ENCODE measurements at regions not wholly inside any gene's neighbourhood (a gene's known extent, or its start where the extent isn't known, plus 50 kb on each side); places are given as distances from the start of the nearest gene placed in this dataset.

DNA sequence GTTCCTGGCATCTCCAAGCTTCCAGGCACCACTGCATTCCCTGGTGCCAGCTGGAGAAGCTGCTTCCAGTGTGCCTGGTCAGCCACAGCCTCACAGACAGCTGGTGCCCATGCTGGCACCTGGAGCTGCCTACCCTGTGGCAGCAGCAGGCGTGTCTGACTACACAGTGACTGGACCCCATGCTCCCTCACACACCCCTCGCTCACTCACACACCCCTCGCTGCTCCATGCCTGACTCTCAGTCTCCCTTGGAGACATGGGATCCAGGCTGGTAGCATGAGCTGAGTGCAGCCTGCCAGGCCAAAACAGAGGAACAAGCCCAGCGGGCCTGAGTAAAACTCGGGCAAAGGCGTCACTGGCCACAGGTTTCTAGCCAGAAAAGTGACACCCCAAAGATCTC, 59.1 kb upstream of the SMIM36 start (continued):
- TF ChIP-seq, protein P1, sequence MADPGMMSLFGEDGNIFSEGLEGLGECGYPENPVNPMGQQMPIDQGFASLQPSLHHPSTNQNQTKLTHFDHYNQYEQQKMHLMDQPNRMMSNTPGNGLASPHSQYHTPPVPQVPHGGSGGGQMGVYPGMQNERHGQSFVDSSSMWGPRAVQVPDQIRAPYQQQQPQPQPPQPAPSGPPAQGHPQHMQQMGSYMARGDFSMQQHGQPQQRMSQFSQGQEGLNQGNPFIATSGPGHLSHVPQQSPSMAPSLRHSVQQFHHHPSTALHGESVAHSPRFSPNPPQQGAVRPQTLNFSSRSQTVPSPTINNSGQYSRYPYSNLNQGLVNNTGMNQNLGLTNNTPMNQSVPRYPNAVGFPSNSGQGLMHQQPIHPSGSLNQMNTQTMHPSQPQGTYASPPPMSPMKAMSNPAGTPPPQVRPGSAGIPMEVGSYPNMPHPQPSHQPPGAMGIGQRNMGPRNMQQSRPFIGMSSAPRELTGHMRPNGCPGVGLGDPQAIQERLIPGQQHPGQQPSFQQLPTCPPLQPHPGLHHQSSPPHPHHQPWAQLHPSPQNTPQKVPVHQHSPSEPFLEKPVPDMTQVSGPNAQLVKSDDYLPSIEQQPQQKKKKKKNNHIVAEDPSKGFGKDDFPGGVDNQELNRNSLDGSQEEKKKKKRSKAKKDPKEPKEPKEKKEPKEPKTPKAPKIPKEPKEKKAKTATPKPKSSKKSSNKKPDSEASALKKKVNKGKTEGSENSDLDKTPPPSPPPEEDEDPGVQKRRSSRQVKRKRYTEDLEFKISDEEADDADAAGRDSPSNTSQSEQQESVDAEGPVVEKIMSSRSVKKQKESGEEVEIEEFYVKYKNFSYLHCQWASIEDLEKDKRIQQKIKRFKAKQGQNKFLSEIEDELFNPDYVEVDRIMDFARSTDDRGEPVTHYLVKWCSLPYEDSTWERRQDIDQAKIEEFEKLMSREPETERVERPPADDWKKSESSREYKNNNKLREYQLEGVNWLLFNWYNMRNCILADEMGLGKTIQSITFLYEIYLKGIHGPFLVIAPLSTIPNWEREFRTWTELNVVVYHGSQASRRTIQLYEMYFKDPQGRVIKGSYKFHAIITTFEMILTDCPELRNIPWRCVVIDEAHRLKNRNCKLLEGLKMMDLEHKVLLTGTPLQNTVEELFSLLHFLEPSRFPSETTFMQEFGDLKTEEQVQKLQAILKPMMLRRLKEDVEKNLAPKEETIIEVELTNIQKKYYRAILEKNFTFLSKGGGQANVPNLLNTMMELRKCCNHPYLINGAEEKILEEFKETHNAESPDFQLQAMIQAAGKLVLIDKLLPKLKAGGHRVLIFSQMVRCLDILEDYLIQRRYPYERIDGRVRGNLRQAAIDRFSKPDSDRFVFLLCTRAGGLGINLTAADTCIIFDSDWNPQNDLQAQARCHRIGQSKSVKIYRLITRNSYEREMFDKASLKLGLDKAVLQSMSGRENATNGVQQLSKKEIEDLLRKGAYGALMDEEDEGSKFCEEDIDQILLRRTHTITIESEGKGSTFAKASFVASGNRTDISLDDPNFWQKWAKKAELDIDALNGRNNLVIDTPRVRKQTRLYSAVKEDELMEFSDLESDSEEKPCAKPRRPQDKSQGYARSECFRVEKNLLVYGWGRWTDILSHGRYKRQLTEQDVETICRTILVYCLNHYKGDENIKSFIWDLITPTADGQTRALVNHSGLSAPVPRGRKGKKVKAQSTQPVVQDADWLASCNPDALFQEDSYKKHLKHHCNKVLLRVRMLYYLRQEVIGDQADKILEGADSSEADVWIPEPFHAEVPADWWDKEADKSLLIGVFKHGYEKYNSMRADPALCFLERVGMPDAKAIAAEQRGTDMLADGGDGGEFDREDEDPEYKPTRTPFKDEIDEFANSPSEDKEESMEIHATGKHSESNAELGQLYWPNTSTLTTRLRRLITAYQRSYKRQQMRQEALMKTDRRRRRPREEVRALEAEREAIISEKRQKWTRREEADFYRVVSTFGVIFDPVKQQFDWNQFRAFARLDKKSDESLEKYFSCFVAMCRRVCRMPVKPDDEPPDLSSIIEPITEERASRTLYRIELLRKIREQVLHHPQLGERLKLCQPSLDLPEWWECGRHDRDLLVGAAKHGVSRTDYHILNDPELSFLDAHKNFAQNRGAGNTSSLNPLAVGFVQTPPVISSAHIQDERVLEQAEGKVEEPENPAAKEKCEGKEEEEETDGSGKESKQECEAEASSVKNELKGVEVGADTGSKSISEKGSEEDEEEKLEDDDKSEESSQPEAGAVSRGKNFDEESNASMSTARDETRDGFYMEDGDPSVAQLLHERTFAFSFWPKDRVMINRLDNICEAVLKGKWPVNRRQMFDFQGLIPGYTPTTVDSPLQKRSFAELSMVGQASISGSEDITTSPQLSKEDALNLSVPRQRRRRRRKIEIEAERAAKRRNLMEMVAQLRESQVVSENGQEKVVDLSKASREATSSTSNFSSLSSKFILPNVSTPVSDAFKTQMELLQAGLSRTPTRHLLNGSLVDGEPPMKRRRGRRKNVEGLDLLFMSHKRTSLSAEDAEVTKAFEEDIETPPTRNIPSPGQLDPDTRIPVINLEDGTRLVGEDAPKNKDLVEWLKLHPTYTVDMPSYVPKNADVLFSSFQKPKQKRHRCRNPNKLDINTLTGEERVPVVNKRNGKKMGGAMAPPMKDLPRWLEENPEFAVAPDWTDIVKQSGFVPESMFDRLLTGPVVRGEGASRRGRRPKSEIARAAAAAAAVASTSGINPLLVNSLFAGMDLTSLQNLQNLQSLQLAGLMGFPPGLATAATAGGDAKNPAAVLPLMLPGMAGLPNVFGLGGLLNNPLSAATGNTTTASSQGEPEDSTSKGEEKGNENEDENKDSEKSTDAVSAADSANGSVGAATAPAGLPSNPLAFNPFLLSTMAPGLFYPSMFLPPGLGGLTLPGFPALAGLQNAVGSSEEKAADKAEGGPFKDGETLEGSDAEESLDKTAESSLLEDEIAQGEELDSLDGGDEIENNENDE (IDR thresholded peaks at IDR 0.05; ENCODE audit: insufficient replicate concordance, low read length) = no peak
- TF ChIP-seq ASH2L (IDR thresholded peaks at IDR 0.05; ENCODE audit: low read length) (no peak), JUN (IDR thresholded peaks at IDR 0.05; ENCODE audit: low read depth, low read length) (no peak), SIRT6 (IDR thresholded peaks at IDR 0.05; ENCODE audit: low read length) (no peak), KDM1A (IDR thresholded peaks at IDR 0.05; ENCODE audit: borderline replicate concordance, low read length) (no peak), SIX5 (IDR thresholded peaks at IDR 0.05; ENCODE audit: low read depth, low read length) (no peak), ZNF274 (IDR thresholded peaks at IDR 0.05; ENCODE audit: borderline replicate concordance, extremely low read depth, low read length) (no peak), NRF1 (IDR thresholded peaks at IDR 0.05; ENCODE audit: low read depth, low read length) (no peak)

All from H1 (cell line).